ENCODE measurements at regions not wholly inside any gene's neighbourhood (a gene's known extent, or its start where the extent isn't known, plus 50 kb on each side); places are given as distances from the start of the nearest gene placed in this dataset.

- TF ChIP-seq, protein P1, sequence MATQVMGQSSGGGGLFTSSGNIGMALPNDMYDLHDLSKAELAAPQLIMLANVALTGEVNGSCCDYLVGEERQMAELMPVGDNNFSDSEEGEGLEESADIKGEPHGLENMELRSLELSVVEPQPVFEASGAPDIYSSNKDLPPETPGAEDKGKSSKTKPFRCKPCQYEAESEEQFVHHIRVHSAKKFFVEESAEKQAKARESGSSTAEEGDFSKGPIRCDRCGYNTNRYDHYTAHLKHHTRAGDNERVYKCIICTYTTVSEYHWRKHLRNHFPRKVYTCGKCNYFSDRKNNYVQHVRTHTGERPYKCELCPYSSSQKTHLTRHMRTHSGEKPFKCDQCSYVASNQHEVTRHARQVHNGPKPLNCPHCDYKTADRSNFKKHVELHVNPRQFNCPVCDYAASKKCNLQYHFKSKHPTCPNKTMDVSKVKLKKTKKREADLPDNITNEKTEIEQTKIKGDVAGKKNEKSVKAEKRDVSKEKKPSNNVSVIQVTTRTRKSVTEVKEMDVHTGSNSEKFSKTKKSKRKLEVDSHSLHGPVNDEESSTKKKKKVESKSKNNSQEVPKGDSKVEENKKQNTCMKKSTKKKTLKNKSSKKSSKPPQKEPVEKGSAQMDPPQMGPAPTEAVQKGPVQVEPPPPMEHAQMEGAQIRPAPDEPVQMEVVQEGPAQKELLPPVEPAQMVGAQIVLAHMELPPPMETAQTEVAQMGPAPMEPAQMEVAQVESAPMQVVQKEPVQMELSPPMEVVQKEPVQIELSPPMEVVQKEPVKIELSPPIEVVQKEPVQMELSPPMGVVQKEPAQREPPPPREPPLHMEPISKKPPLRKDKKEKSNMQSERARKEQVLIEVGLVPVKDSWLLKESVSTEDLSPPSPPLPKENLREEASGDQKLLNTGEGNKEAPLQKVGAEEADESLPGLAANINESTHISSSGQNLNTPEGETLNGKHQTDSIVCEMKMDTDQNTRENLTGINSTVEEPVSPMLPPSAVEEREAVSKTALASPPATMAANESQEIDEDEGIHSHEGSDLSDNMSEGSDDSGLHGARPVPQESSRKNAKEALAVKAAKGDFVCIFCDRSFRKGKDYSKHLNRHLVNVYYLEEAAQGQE (IDR thresholded peaks at IDR 0.05; ENCODE audit: unreplicated experiment), result no peak
- no peak for TF ChIP-seq CTCF (conservative IDR thresholded peaks at IDR 0.05; ENCODE audit: low read depth in 2 of 2)
- TF ChIP-seq EZH2phosphoT487 (IDR thresholded peaks at IDR 0.05; ENCODE audit: unreplicated experiment), result no peak
- no peak for TF ChIP-seq POLR2AphosphoS5 (IDR thresholded peaks at IDR 0.05; ENCODE audit: low read depth)
- TF ChIP-seq EZH2 (IDR thresholded peaks at IDR 0.05; ENCODE audit: low read depth, unreplicated experiment), result no peak
- no peak for TF ChIP-seq ETS1 (IDR thresholded peaks at IDR 0.05)
- no peak for TF ChIP-seq CREB1 (CRISPR knock-in tag; IDR thresholded peaks at IDR 0.05; ENCODE audit: low read depth)
Measured at GRCh38 chr13:106077017-106077416, 458.4 kb downstream of the EFNB2 start.

Data from GM23338 (cell line).